ENCODE measurements at regions not wholly inside any gene's neighbourhood (a gene's known extent, or its start where the extent isn't known, plus 50 kb on each side); places are given as distances from the start of the nearest gene placed in this dataset.

GRCh38 chr6:43966853-43967718, 160.2 kb downstream of the MRPL14 start:
- no peak for DNase-seq (ENCODE audit: low read depth)

DNA sequence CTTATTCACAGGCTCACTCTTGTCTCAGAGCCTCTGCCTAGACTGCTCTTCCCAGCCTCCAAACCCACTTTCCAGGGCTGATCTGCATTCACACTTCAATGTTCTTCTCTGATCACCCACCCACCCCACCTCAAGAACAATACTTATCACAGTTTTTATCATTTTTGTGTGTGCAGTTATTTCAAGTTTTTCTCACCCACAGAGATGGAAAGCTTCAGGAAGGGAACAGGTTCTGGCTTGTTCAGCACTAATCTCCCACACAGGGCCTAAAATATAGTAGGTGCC, 160.9 kb downstream of the MRPL14 start:
- no peak for DNase-seq (ENCODE audit: low read depth)

DNA sequence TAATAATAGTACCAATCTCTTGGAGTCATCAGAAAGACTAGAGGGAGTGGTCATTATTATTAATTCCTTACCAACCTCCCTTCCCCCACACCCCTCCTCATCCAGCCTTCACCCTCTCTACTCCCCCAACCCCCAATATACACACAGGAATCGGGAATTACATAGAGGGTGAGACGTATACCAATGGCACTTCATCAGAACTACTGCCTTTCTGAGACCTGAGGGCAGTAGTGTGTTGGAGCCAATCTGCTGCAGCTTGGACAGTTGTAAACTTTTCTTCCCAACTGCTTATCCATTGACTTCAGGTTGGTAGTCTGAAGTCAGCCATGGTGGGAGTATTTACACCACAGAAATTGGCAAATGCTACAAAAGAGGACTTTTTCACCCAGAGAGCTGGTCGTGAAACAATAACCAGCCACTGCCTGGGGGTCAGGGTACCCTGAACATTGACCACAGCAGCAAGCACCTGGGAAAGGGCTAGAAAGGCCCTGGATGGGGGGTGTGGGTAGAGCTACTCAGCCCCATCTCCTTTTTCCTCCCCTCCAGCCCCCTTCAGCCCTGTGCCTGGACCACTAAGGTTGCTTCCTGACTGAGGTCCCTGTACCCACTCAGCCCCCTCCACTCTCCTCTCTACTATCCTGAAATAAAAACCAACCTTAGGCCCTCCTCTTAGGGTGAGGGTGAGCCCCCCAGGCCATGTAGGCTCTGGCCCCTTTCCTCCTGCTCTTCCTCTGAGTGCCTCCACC, 161.5 kb downstream of the MRPL14 start:
- DNase-seq (ENCODE audit: low read depth), result no peak

DNA sequence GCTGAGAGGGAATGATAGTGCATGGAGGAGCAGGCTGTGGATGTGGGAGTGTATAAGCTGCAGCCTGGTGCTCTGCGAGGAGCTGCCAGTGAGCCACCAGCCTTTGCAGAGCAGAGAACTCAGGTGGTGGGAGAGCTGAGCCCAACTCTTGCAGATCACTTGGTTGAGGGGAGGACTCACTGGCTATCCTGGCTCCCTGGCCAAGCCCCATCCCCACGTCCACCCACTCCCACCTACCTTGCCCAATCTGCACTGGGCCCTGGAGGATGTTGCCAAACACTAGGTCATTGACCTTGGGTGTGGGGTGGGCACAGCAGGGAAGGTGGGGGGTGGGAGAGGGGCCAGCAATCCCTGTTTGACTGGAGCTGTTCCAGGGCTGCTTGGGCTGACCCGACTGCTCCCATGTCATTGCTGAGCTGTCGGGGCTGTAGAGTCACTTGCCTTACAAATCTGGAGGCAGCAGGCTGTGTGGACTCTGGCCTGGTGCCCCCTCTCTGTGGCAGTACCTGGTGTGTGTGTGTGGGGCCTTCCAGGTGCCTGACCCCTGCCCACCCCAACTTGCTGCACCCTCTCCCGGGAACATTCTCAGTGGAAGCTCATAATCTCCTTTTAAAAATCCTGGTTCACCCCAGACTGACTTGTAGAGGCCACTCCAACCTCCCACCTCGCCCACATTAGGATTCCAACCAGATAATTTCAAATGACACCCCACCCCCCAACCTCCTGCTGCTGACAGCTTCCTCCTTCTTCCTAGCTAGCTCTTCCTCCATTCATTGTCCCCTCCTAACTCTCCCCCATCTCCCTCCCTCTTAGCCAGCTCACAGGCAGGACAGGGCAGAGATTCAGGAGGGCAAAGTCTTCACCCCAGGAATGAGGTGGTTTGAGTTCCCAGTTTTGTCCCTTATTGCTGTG, 162.3 kb downstream of the MRPL14 start:
- no peak for DNase-seq (ENCODE audit: low read depth)

- no peak for DNase-seq (ENCODE audit: low read depth)
These were observed 163.2 kb downstream of the MRPL14 start for GRCh38 chr6:43963877-43964658.

DNA sequence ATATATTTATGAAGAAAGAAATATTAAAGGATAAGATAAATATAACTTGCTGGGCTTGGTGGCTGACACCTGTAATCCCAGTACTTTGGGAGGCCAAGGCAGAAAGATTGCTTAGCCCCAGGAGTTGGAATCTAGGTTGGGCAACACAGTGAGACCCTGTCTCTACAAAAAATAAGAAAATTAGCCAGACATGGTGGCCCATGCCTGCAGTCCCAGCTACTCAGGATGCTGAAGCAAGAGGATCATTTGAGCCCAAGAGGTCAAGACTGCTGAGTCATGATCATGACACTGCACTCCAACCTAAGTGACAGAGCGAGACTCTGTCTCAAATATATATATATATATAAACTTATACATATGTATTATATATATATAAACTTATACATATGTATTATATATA, 164.0 kb downstream of the MRPL14 start:
- DNase-seq (ENCODE audit: low read depth), result no peak

- no peak for DNase-seq (ENCODE audit: low read depth)
These were observed 164.8 kb downstream of the MRPL14 start for GRCh38 chr6:43962458-43962857.

GRCh38 chr6:43957273-43957672, 170.0 kb downstream of the MRPL14 start:
- DNase-seq (ENCODE audit: low read depth), result no peak

DNA sequence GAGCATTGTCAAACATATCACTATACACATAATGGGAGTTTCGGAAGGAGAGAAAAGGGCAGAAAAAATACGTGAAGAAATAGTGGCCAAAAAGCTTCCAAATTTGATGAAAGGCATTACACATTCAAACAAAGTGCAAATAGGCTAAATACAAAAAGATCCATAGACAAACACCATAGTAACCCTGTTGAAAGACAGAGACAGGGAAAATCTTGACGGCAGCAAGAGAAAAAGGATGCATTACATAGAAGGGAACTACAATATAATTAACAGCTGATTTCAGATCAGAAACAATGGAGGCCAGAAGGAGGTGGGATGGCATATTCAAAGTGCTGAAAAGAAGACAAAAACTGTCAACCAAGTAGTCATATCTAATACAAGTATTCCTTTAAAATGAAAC, 170.8 kb downstream of the MRPL14 start:
- DNase-seq (ENCODE audit: low read depth), result no peak

DNA sequence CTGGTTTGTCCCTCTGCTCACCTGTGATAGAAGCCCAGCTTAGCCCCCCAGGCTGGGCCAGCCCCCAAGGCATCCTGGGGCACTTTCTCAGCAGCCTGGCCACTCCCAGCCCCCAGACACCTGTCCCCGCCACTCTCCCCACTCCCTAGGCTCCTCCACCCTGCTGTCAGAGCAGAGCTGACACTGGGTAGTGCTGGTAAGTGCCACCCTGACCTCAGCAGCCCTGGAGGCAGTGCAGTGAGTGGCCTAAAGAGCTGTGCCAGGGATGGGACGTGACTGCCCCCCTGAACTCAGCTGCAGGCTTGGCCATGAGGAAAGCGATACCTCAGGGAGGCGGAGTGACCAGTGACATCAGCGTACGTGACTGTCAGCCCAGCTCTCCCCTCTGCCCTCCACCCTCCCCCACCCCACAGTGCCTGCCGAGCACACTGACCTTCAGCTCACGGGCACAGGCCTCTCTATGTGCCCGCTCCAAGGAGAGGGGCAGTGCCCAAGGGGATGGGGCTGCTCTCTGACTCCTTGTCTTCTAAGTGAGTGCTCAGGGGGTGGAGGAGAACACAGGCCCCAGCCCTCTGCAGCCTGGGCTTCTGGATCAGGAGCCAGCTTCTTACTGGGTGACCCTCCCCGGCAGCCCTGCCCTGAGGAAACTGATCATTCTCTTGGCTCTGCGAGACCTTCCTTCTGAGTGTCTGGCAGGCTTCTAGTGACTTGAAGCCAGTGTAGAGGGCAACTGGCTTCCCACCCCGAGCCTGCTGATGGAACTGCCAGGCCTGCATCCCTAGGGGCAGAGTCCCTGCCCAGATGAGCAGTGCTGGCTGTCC, 172.7 kb downstream of the MRPL14 start:
- DNase-seq (ENCODE audit: low read depth), result no peak

DNA sequence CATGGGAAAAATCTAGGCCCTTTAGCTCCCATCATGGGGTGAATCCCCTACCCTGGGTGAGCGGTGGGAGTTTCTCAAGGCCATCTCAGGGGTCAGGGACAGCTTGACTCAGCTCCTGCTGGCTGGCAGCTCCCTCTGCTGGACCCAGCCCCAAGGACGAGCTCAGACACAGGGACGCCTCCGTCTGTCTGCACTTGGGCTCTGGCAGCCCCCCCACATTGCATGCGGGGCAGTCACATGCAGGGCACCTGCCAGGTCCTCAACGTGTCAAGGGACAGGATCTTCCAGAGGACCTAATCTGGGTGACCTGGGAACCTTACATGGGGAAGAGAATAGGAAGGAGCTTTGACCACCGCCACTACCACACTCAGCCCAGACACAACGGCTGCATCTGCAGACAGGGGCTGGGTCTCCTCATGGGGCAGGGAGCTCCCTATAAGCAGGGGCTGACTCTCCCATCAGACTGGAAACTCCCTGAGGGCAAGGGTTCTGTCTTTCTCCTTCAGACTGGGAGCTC, 173.4 kb downstream of the MRPL14 start:
- DNase-seq (ENCODE audit: low read depth), result no peak

GRCh38 chr6:43953256-43953655, 174.0 kb downstream of the MRPL14 start:
- DNase-seq (ENCODE audit: low read depth), result no peak

- DNase-seq (ENCODE audit: low read depth), result no peak
These were observed 174.5 kb downstream of the MRPL14 start for GRCh38 chr6:43952746-43953145.

DNA sequence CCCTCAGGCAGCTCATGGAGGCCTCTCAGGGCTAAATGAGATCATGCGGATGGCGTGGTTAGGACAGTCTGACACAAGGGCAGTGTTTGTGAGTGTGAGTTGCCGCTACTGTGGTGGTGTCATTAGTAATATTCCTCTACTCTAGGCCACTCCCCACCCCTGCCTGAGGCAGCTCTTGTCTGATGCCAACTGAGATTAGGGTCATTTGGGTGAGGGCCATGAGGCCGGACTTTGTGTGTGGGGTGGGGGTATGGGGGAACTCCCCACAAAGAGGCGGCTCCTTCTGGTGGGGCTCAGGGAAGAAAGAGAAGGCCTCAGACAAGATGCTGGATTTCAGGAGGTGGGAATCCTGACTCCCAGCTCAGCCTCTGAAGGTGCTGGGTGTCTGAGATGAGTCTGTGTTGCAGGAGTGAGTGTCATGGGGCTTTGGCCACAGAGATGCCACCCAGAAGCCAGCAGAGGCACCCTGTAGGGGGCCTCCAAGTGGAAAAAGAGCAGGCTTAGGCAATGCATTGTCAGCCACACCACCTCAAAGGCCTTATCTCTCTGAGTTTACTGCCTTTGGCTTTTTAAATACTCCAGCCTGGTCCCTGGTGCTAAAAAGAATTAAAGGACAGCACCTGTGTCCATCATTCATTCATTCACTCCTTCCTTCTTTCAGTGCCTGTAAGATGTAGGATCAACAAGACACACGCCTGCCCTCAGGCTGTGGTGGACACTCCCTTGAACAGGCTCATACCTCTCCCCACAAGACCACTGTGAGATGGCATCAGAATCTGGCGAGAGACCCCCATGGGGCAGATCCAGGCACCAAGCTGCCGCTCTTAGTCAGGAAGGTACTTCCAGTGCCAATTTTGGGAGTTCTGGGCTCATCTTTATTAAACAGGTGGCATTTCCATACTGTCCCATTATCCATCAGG, 175.2 kb downstream of the MRPL14 start:
- DNase-seq (ENCODE audit: low read depth), result no peak

GRCh38 chr6:43951063-43951755, 176.0 kb downstream of the MRPL14 start:
- DNase-seq (ENCODE audit: low read depth), result no peak

DNA sequence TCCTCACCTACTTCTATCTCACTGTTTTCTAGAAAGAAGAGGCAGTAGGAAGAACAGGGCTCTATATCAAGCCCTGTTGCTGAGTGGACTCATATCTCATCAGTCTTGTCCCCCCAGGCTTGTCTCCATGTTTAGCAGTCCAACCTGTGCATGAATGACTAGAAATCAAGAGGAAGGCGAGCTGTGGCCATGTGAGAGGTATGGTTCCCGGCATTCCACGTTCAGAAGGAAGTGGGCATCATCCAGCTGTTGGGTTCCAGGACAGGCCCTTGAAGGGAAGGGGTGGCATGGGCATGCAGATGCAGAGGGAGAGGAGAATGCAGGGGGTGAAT, 176.6 kb downstream of the MRPL14 start:
- DNase-seq (ENCODE audit: low read depth), result no peak

GRCh38 chr6:43950051-43950605, 177.1 kb downstream of the MRPL14 start:
- no peak for DNase-seq (ENCODE audit: low read depth)

DNA sequence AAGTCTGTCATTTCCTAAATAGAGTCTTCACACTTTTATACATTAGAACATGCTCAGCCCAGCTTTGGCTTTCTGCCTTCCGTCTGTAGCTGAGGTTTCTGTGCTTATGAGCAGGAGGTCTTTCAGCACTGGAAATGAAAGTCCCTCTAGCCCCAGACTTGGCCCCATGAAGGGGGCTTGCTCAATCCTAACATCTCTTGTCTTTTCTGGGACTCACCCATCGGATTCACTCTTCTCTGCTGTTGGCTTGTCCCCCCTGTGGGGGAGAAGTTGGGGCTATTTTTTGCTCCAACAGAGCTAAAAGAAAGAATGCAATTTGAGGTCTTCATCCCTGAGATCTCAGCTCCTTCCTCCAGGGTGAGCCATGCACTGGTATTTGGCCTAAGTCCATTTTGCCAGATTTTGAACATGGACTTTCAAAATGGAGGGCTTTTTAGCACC, 177.7 kb downstream of the MRPL14 start:
- no peak for DNase-seq (ENCODE audit: low read depth)

All from GM04503 (cell line).